ENCODE measurements at regions not wholly inside any gene's neighbourhood (a gene's known extent, or its start where the extent isn't known, plus 50 kb on each side); places are given as distances from the start of the nearest gene placed in this dataset.
"Not testable (repeated sequence)": the region's sequence is repeated elsewhere in the genome, so short reads cannot be mapped to it uniquely, and the experiment has no call there.

GRCh38 chr7:96562458-96562857 is 147.2 kb downstream of the SEM1 start:
- no peak for DNase-seq (ENCODE audit: low read depth in 4 of 4, low spot score in 1 of 4)

DNA sequence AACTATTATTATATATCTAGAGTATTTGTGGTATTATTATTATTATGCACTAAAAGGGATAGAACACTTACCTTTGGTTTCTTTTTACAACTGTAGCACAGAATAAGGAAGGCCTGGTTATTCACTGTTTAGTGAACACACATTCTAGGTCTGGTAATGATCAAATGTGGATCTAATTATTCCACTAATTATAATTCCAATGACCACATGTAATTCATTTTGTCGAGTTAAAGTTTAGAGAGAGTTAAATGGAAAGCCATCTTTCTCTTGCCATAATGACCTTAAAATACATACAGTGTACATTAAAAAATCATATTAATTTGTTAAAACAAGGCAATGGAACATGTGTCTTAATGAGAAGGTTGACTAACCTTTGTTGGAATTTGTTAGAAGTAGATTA is 147.8 kb downstream of the SEM1 start:
- no peak for DNase-seq (ENCODE audit: low read depth in 4 of 4, low spot score in 1 of 4)

GRCh38 chr7:96558530-96558929 is 151.1 kb downstream of the SEM1 start:
- DNase-seq (ENCODE audit: low read depth in 4 of 4, low spot score in 1 of 4), result no peak

- no peak for DNase-seq (ENCODE audit: low read depth in 4 of 4, low spot score in 1 of 4)
Observed at GRCh38 chr7:96558093-96558492, 151.6 kb downstream of the SEM1 start.

DNA sequence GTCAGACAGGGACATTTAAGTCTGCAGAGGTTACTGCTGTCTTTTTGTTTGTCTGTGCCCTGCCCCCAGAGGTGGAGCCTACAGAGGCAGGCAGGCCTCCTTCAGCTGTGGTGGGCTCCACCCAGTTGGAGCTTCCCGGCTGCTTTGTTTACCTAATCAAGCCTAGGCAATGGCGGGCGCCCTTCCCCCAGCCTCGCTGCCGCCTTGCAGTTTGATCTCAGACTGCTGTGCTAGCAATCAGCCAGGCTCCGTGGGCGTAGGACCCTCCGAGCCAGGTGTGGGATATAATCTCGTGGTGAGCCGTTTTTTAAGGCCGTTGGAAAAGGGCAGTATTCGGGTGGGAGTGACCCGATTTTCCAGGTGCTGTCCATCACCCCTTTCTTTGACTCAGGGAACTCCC is 152.0 kb downstream of the SEM1 start:
- not testable (repeated sequence) for DNase-seq (ENCODE audit: low read depth in 4 of 4, low spot score in 1 of 4)

- no peak for DNase-seq (ENCODE audit: low read depth in 4 of 4, low spot score in 1 of 4)
Observed at GRCh38 chr7:96548664-96549063, 161.0 kb downstream of the SEM1 start.

DNA sequence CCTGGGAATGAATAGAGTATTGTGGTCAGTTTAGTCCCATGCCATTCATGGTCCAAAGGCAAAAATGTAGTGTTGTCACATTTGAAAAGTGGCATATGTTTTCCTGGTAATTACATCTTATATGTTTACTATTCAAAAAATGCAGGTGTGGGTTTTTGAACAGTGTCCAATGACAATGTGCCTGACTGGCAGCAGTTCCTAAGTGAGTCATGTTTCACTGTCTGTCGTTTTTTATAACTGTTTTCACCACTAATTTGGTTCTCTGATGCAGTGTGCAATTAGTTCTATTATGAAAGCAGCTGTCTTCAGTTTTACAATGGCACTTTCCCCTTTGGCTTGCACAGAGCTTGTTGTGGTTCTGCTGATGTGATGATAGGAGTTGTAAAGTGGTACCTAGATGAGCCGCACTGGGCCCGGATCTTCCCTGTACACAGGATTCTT is 162.3 kb downstream of the SEM1 start:
- no peak for DNase-seq (ENCODE audit: low read depth in 4 of 4, low spot score in 1 of 4)

GRCh38 chr7:96546426-96546825 is 163.2 kb downstream of the SEM1 start:
- no peak for DNase-seq (ENCODE audit: low read depth in 4 of 4, low spot score in 1 of 4)

DNA sequence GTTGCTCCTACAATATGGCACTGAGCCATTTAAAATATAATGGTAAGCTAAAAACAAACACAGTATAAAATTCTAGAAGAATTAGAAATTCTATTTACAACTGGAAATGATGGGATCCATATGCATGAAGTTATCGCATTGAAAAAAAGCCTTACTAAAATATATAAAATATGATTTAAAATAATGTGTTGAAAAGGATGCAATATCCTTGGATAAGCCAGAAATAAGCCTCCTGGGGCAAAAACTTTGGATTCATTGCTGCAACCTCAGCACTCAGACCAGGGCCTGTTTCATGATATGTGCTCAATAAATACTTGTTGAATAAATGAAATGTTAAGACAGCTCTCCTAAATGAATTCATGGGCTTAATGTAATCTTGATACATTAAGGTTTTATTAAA is 170.2 kb downstream of the SEM1 start:
- no peak for DNase-seq (ENCODE audit: low read depth in 4 of 4, low spot score in 1 of 4)

GRCh38 chr7:96538632-96539031 is 171.0 kb downstream of the SEM1 start:
- no peak for DNase-seq (ENCODE audit: low read depth in 4 of 4, low spot score in 1 of 4)

DNA sequence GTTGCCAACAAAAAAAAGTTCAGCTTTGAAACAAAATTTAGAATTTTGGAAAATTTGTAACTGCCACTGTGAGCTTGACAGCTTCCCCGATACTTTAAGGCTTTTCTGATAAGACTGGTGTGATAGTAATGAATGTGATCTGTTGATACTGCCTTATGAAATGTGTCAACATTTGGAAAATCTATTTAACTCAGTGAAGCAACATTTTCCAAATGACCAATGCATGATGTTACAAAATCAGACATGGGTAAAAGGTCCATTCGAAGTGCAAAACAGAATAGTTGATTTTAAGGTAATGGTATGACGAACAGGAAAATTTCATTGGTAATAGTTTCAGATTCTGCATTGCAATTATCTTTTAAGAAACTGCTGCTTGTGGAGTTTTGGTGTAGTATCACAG is 175.4 kb downstream of the SEM1 start:
- no peak for DNase-seq (ENCODE audit: low read depth in 4 of 4, low spot score in 1 of 4)

GRCh38 chr7:96532428-96532935 is 177.2 kb downstream of the SEM1 start:
- DNase-seq (ENCODE audit: low read depth in 4 of 4, low spot score in 1 of 4), result no peak

GRCh38 chr7:96531331-96531730 is 178.3 kb downstream of the SEM1 start:
- DNase-seq (ENCODE audit: low read depth in 4 of 4, low spot score in 1 of 4), result no peak

- no peak for DNase-seq (ENCODE audit: low read depth in 4 of 4, low spot score in 1 of 4)
Observed at GRCh38 chr7:96530786-96531185, 178.9 kb downstream of the SEM1 start.

DNA sequence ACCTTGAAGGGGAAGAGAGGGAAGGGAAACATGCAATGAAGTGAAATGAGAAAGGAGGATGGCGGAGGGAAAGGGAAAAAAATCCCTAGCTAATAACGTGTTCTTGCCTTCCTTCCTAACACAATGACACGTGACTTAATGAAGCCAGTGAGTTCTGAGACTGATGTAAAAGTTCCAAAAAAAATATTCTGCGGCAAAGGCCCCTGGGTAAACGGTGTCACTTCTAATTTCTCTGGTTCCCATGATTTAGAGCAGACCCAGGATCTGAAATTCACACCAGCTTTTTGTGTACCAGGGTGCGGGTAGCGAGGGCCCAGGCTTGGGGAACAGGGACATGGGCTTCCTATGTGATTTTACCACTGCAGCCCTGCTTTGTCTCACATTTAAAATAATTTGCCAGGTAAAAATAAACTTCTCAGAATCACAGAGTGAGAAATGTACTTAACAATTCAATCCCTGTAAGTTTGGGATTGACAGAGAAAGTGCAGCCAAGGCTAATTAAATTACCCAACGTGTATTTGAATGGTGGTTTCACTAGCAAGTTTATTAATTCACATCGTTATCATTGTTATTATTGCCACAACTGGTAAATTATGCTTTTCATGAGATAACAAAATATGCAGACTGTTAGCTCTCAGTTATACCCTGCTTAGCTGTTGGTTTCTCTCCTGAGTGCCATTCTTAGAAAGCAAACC is 182.4 kb downstream of the SEM1 start:
- DNase-seq (ENCODE audit: low read depth in 4 of 4, low spot score in 1 of 4), result no peak

DNA sequence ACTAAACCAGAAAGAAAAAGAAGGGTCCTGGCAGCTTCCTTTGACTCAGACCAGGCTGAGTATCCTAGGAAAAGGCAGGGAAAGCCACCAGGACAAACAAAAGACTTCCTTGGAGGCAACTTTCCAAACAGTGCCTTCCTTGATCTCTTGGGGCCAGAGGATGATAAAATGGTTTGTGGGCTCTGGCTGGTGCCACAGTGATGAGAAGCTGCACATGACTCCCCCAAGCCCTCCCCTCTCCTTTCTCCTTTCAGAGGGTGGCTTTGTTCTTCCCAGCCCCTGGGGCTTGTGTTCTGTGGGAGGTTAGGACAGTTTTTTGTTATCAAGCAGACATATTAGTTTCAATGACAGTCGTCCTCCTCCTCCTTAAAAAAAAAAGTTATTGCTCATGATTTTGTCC is 183.2 kb downstream of the SEM1 start:
- no peak for DNase-seq (ENCODE audit: low read depth in 4 of 4, low spot score in 1 of 4)

DNA sequence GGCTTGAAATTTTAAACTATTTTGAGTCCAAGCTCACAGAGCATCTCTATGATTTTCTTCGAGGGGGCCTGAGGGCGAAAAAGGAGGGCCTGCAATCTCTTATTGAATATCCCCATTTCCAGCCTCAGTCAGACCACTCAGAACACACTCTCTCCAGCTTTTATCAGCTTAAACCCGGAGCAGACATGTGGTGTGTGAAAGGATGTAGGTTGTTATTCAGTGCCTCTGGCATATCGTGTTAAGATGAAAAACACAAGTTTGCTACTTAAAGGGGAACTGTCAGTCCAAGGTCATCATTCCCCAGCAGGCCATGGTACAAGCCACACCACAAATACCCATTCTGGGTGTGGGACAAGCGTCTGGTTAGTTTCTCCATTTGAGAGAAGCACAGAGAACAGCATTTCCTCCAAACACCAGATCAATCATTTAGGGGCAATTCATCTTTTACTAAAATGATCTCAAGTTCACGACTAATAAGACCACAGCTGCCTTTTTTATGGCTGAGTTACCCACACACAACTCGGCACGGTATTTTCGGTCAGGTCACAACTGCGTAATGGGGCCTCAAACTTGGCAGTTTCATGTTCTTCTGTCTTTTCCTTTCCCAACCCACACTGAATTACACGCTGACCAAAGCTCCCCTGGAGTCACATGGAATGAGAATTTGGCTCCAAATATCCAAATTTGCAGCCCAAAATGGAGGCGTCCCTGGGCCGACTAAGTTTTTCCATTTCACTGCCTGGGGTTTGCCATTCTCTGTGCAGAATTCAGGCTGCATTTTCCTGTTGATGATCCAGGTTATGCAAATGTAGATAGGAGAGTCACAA is 188.4 kb downstream of the SEM1 start:
- DNase-seq (ENCODE audit: low read depth in 4 of 4, low spot score in 1 of 4), result no peak

- DNase-seq (ENCODE audit: low read depth in 4 of 4, low spot score in 1 of 4), result no peak
Observed at GRCh38 chr7:96508371-96508770, 186.5 kb upstream of the SLC25A13 start.

- DNase-seq (ENCODE audit: low read depth in 4 of 4, low spot score in 1 of 4), result no peak
Observed at GRCh38 chr7:96503597-96503996, 181.7 kb upstream of the SLC25A13 start.

GRCh38 chr7:96501318-96501717 is 179.4 kb upstream of the SLC25A13 start:
- DNase-seq (ENCODE audit: low read depth in 4 of 4, low spot score in 1 of 4), result no peak

GRCh38 chr7:96499532-96499931 is 177.6 kb upstream of the SLC25A13 start:
- no peak for DNase-seq (ENCODE audit: low read depth in 4 of 4, low spot score in 1 of 4)

- no peak for DNase-seq (ENCODE audit: low read depth in 4 of 4, low spot score in 1 of 4)
Observed at GRCh38 chr7:96497567-96497966, 175.7 kb upstream of the SLC25A13 start.

Data from stimulated activated CD4-positive, alpha-beta T cell treated with anti-CD3 and anti-CD28 coated beads, Interleukin-1b, Interleukin-23, amount 100 ng/mL, for 24 hours (primary cell).